PC-3 (cell line): ENCODE measurements at regions not wholly inside any gene's neighbourhood (a gene's known extent, or its start where the extent isn't known, plus 50 kb on each side); places are given as distances from the start of the nearest gene placed in this dataset.

ENCODE experiments used
- ATAC-seq: fragments of 200-7000 bp; cut with Tn5 transposase; 2 replicates; pipeline ENCODE4 v1.9.1; 2020; ENCODE audit warnings: mild to moderate bottlenecking, moderate library complexity
- BruUV-seq: library from RNA; stranded (reverse); fragments of 400-500 nt; replicated peaks from 2 replicates; lab custom pipeline; 2021; lab: Mats Ljungman, UMichigan
- CTCF ChIA-PET: fragments of 300-600 bp; sonication (Branson Sonifier 250); formaldehyde crosslinking; loops from one replicate; lab custom pipeline; 2022; ENCODE audit warnings: antibody characterized with exemption; lab: Charles Lee
- POLR2A ChIA-PET: fragments of 300-600 bp; sonication (Branson Sonifier 250); formaldehyde crosslinking; loops from one replicate; lab custom pipeline; 2022; ENCODE audit warnings: antibody characterized with exemption; ENCODE audit not compliant: unreplicated experiment; lab: Charles Lee
- DNase-seq: peaks from one replicate; pipeline ENCODE4 v3.0.0-alpha.2; 2015
- H2AFZ ChIP-seq: fragments of 300-600 bp; sonication (generic); 2 replicates; pipeline ENCODE4 v1.6.0; 2016; ENCODE audit warnings: antibody characterized with exemption, low read length
- H3F3A ChIP-seq: fragments of 300-600 bp; sonication (generic); one replicate; pipeline ENCODE4 v1.6.0; 2017; ENCODE audit warnings: antibody characterized with exemption, low read length, control low read depth, mild to moderate bottlenecking; ENCODE audit not compliant: unreplicated experiment
- H3K27ac ChIP-seq: fragments of 300-600 bp; sonication (generic); 2 replicates; pipeline ENCODE4 v1.5.1; 2016; ENCODE audit warnings: mild to moderate bottlenecking, low read length
- H3K27me3 ChIP-seq: fragments of 300-600 bp; sonication (generic); 2 replicates; pipeline ENCODE4 v1.6.1; 2016; ENCODE audit warnings: low read length, mixed read lengths
- H3K36me3 ChIP-seq: fragments of 300-600 bp; sonication (generic); 2 replicates; pipeline ENCODE4 v1.6.1; 2016; ENCODE audit warnings: low read depth, mixed run types, low read length, mixed read lengths
- H3K4me1 ChIP-seq: fragments of 300-600 bp; sonication (generic); 2 replicates; pipeline ENCODE4 v1.5.1; 2016; ENCODE audit warnings: low read length; ENCODE audit not compliant: insufficient read depth
- H3K4me2 ChIP-seq: fragments of 300-600 bp; sonication (generic); 2 replicates; pipeline ENCODE4 v1.6.0; 2016; ENCODE audit warnings: low read length
- H3K4me3 ChIP-seq: fragments of 300-600 bp; sonication (generic); 2 replicates; pipeline ENCODE4 v1.5.1; 2016; ENCODE audit warnings: mild to moderate bottlenecking, low read length, mixed read lengths
- H3K79me2 ChIP-seq: fragments of 300-600 bp; sonication (generic); 2 replicates; pipeline ENCODE4 v1.6.1; 2017; ENCODE audit warnings: low read length, mixed read lengths
- H3K9ac ChIP-seq: fragments of 300-600 bp; sonication (generic); 2 replicates; pipeline ENCODE4 v1.6.0; 2016; ENCODE audit warnings: mild to moderate bottlenecking, low read length
- H3K9me2 ChIP-seq: fragments of 300-600 bp; sonication (generic); replicated peaks from 2 replicates; pipeline ENCODE4 v1.6.1; 2016; ENCODE audit warnings: mixed run types, low read length, mixed read lengths
- H3K9me3 ChIP-seq: fragments of 300-600 bp; sonication (generic); 2 replicates; pipeline ENCODE4 v1.6.1; 2016; ENCODE audit warnings: low read length, mixed read lengths
- H4K20me1 ChIP-seq: fragments of 300-600 bp; sonication (generic); 2 replicates; pipeline ENCODE4 v1.6.1; 2016; ENCODE audit warnings: low read length, mixed read lengths
- EZH2 ChIP-seq: fragments of 300-600 bp; sonication (generic); IDR thresholded peaks from one replicate; pipeline ENCODE4 v1.6.1; 2017; ENCODE audit warnings: antibody characterized with exemption, mild to moderate bottlenecking, low read length; ENCODE audit not compliant: unreplicated experiment
- EZH2phosphoT487 ChIP-seq: fragments of 300-600 bp; sonication (generic); IDR thresholded peaks from 2 replicates; pipeline ENCODE4 v1.6.1; 2018; ENCODE audit warnings: mild to moderate bottlenecking, antibody characterized with exemption, low read length, borderline replicate concordance
- intact Hi-C: fragments of 100-400 bp; cut with micrococcal nuclease; formaldehyde crosslinking; loops from 2 replicates; pipeline ENCODE4 v1.9.0; 2023
- TF ChIP-seq, protein P1 (sequence below): fragments of 300-600 bp; sonication (generic); conservative IDR thresholded peaks from 2 replicates; pipeline ENCODE4 v1.5.1; 2017; ENCODE audit warnings: antibody characterized with exemption, low read depth, mild to moderate bottlenecking, low read length

DNA sequence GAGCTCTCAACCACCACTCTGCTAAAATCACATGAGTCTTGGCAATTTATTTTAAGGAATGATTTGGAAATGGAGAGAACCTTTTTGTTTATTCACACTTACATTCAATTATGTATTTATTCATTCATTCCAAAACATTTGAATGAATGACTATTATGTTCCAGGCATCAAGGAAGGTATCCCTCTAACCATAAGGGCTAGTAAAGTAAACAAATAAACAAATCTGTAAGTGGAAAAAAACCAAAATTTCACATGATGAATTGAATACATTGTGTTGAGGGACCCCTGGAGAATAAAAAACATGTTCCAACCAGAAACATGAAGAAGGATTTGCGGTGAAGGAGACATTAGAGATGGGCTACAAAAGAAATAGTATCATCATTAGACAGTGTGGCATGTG lies 677.8 kb downstream of the TOX3 start:
- H3K27ac ChIP-seq, result no peak overlapping the region

DNA sequence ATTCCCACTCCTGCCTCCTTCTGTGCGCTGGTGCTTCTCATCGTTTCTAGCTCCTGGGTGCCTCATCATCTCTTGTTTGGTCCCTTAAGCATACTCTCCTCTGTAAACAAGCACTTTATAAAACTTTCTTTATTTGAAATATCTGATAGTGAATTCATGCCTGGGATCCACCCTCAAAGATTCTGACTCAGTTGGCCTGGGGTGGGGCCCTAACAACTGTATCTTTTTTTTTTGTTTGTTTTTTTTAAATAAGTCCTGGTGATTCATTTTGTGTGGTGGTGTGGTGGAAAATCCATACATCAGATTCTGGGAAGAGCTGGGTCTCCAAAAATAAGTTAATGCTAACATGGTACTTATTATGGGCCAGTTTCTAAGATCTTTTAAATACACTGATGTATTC lies 678.3 kb downstream of the TOX3 start:
- Histone ChIP-seq H3K27ac (no peak overlapping the region), H4K20me1 (no peaks in the 10 kb centered on the region), H3K79me2 (no peaks in the 10 kb centered on the region), H3K36me3 (no peaks in the 10 kb centered on the region), H3K9me2 (no peaks in the 10 kb centered on the region), H3K4me2 (no peak overlapping the region), H3F3A (no peaks in the 10 kb centered on the region), H3K9ac (no peak overlapping the region), H3K27me3 (no peaks in the 10 kb centered on the region), H2AFZ (no peak overlapping the region), H3K4me1 (no peaks in the 10 kb centered on the region), H3K9me3 (no peaks in the 10 kb centered on the region), H3K4me3 (no peak overlapping the region)
- intact Hi-C loops, result no loop called here
- no TSS peak for BruUV-seq
- ChIA-PET CTCF (no interaction called here), POLR2A (no interaction called here)
- no peak for TF ChIP-seq EZH2phosphoT487
- TF ChIP-seq, protein P1, sequence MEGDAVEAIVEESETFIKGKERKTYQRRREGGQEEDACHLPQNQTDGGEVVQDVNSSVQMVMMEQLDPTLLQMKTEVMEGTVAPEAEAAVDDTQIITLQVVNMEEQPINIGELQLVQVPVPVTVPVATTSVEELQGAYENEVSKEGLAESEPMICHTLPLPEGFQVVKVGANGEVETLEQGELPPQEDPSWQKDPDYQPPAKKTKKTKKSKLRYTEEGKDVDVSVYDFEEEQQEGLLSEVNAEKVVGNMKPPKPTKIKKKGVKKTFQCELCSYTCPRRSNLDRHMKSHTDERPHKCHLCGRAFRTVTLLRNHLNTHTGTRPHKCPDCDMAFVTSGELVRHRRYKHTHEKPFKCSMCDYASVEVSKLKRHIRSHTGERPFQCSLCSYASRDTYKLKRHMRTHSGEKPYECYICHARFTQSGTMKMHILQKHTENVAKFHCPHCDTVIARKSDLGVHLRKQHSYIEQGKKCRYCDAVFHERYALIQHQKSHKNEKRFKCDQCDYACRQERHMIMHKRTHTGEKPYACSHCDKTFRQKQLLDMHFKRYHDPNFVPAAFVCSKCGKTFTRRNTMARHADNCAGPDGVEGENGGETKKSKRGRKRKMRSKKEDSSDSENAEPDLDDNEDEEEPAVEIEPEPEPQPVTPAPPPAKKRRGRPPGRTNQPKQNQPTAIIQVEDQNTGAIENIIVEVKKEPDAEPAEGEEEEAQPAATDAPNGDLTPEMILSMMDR, result no peak
- TF ChIP-seq EZH2, result no peak
- DNase-seq (no peak), ATAC-seq (no peak)

More for the DNA sequence above, 677.8 kb downstream of the TOX3 start:
- no peaks in the 10 kb centered on the region for H4K20me1 ChIP-seq
- no peaks in the 10 kb centered on the region for H3K36me3 ChIP-seq
- no peak overlapping the region for H2AFZ ChIP-seq
- no peak overlapping the region for H3K4me3 ChIP-seq
- H3K9ac ChIP-seq, result no peak overlapping the region
- H3K4me2 ChIP-seq, result no peak overlapping the region
- no peaks in the 10 kb centered on the region for H3F3A ChIP-seq
- H3K27me3 ChIP-seq, result no peaks in the 10 kb centered on the region
- ChIA-PET CTCF (no interaction called here), POLR2A (no interaction called here)
- H3K9me2 ChIP-seq, result no peaks in the 10 kb centered on the region
- TF ChIP-seq, protein P1, result no peak
- TF ChIP-seq EZH2 (no peak), EZH2phosphoT487 (no peak)
- H3K4me1 ChIP-seq, result no peaks in the 10 kb centered on the region
- DNase-seq (no peak), ATAC-seq (no peak)
- BruUV-seq, result no TSS peak
- H3K79me2 ChIP-seq, result no peaks in the 10 kb centered on the region
- intact Hi-C loops, result no loop called here
- H3K9me3 ChIP-seq, result no peaks in the 10 kb centered on the region

DNA sequence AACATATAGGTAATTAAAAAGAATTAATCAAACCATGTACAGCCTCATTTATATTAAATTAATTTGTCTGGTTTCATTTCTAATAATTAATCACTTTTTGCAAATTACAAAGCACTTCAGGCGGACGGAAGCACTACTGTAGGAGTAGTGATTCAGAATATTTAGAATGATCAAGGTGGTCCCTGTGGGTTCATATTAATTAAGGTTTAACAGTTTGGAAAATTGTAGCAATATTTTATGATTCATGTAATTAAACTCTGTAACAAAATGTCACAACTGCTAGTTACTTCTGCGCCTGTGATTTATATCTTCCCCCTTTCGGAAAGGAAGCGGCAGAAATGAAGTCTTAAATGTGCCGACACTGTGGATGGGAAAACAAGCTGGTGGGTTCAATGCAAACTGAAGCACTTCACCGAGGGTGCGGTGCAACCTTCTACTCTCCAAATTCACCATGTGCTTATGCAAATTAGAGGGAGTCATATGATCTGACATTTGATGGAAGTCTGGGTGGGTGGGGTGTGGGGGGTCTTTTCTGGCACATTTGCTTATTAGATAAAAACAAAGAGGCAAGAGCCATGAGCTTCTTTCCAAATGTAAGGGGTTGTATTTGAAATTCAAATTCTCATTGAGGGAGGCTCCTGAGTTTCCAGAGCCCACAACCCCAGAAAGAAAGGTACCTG lies 679.4 kb downstream of the TOX3 start:
- intact Hi-C loops, result no loop called here

More for the DNA sequence above, 679.4 kb downstream of the TOX3 start:
- Histone ChIP-seq H3K9ac (no peak overlapping the region), H3K27ac (no peak overlapping the region), H3K9me2 (no peaks in the 10 kb centered on the region), H3K4me2 (no peak overlapping the region), H3K9me3 (no peaks in the 10 kb centered on the region), H3F3A (no peaks in the 10 kb centered on the region), H2AFZ (no peak overlapping the region), H3K4me3 (no peak overlapping the region), H3K27me3 (no peaks in the 10 kb centered on the region), H3K36me3 (no peaks in the 10 kb centered on the region), H3K79me2 (no peaks in the 10 kb centered on the region), H4K20me1 (no peaks in the 10 kb centered on the region), H3K4me1 (no peaks in the 10 kb centered on the region)
- ChIA-PET CTCF (no interaction called here), POLR2A (no interaction called here)
- ATAC-seq (no peak), DNase-seq (no peak)
- TF ChIP-seq EZH2, result no peak
- TF ChIP-seq EZH2phosphoT487, result no peak
- TF ChIP-seq, protein P1, result no peak
- no TSS peak for BruUV-seq
